ENCODE measurements at regions not wholly inside any gene's neighbourhood (a gene's known extent, or its start where the extent isn't known, plus 50 kb on each side); places are given as distances from the start of the nearest gene placed in this dataset.
"Not testable (repeated sequence)": the region's sequence is repeated elsewhere in the genome, so short reads cannot be mapped to it uniquely, and the experiment has no call there.

DNA sequence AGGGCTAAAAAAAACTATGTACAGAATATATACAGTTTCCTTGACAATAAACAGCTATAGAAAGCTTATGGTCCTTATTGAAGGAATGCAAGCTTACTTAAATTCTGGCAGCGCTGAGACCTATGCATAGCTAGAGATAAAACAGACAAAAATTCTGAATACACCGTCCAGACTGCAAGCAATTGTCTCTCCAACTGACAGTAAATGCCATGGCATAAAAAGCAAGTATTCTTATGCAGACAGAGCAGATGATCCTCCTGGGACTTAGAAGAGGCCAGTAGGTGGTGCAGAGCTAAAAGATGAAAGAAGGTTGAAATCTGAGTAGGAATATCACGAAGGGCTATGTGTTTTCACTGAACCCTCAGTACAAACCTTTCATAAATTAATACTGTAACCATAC lies 157.0 kb upstream of the CACNA2D1 start:
- TF ChIP-seq CTCF (IDR thresholded peaks at IDR 0.05; ENCODE audit: low read depth, low read length), result no peak
- DNase-seq (ENCODE audit: low read depth in 1 of 2, low spot score in 1 of 2), result no peak
- Histone ChIP-seq H3K4me3 (no peak overlapping the region), H3K9me3 (ENCODE audit: low read depth) (no peaks in the 10 kb centered on the region), H3K4me1 (ENCODE audit: low read depth) (no peaks in the 10 kb centered on the region), H3K36me3 (no peaks in the 10 kb centered on the region), H3K27ac (no peak overlapping the region), H3K27me3 (no peaks in the 10 kb centered on the region)

DNA sequence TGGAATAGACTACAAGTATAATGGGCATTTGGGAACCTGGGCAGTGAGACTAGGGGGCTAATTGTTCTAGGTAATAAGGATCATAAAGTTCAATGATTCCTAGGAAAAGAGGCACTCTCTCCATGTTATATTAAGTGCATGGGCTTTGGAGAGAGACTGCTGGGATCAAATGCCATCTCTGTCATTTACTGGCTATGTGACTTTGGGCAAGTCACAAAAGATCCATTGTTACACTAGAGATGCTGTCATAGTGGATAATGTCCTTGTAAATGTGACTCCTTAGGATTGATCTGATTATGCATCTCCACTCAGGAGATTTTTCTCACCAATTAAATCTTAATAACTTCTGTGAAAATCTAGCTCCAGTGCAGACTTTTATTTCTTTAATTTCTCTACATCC lies 156.3 kb upstream of the CACNA2D1 start:
- Histone ChIP-seq H3K9me3 (ENCODE audit: low read depth) (no peaks in the 10 kb centered on the region), H3K36me3 (no peaks in the 10 kb centered on the region), H3K27me3 (no peaks in the 10 kb centered on the region), H3K4me3 (no peak overlapping the region), H3K4me1 (ENCODE audit: low read depth) (peaks cover 1% of the 10 kb centered on the region), H3K27ac (no peak overlapping the region)
- no peak for DNase-seq (ENCODE audit: low read depth in 1 of 2, low spot score in 1 of 2)
- no peak for TF ChIP-seq CTCF (IDR thresholded peaks at IDR 0.05; ENCODE audit: low read depth, low read length)

GRCh38 chr7:82598958-82599357 lies 155.4 kb upstream of the CACNA2D1 start:
- Histone ChIP-seq H3K27ac (no peak overlapping the region), H3K27me3 (no peaks in the 10 kb centered on the region), H3K4me1 (ENCODE audit: low read depth) (peaks cover 9% of the 10 kb centered on the region), H3K36me3 (no peaks in the 10 kb centered on the region), H3K9me3 (ENCODE audit: low read depth) (no peaks in the 10 kb centered on the region), H3K4me3 (no peak overlapping the region)
- DNase-seq (ENCODE audit: low read depth in 1 of 2, low spot score in 1 of 2), result peak in 1 of 2 donors; percentile 67
- no peak for TF ChIP-seq CTCF (IDR thresholded peaks at IDR 0.05; ENCODE audit: low read depth, low read length)

GRCh38 chr7:82595795-82596194 lies 152.2 kb upstream of the CACNA2D1 start:
- H3K9me3 ChIP-seq (ENCODE audit: low read depth); H3K4me3 ChIP-seq; H3K4me1 ChIP-seq (ENCODE audit: low read depth); H3K27ac ChIP-seq; H3K27me3 ChIP-seq; H3K36me3 ChIP-seq; DNase-seq (ENCODE audit: low read depth in 1 of 2, low spot score in 1 of 2): not testable (repeated sequence)

- Histone ChIP-seq H3K9me3 (ENCODE audit: low read depth) (no peaks in the 10 kb centered on the region), H3K4me1 (ENCODE audit: low read depth) (peaks cover 9% of the 10 kb centered on the region), H3K36me3 (no peaks in the 10 kb centered on the region), H3K27me3 (no peaks in the 10 kb centered on the region), H3K27ac (no peak overlapping the region), H3K4me3 (no peak overlapping the region)
- TF ChIP-seq CTCF (IDR thresholded peaks at IDR 0.05; ENCODE audit: low read depth, low read length), result no peak
- DNase-seq (ENCODE audit: low read depth in 1 of 2, low spot score in 1 of 2), result no peak
Observed at GRCh38 chr7:82595176-82595575, 151.6 kb upstream of the CACNA2D1 start.

GRCh38 chr7:82594665-82595064 lies 151.1 kb upstream of the CACNA2D1 start:
- H3K4me1 ChIP-seq (ENCODE audit: low read depth), result peaks cover 9% of the 10 kb centered on the region
- H3K27me3 ChIP-seq, result no peaks in the 10 kb centered on the region
- no peak overlapping the region for H3K4me3 ChIP-seq
- peak; percentile 15 to 34 for DNase-seq (ENCODE audit: low read depth in 1 of 2, low spot score in 1 of 2)
- TF ChIP-seq CTCF (IDR thresholded peaks at IDR 0.05; ENCODE audit: low read depth, low read length), result no peak
- no peak overlapping the region for H3K27ac ChIP-seq
- no peaks in the 10 kb centered on the region for H3K9me3 ChIP-seq (ENCODE audit: low read depth)
- no peaks in the 10 kb centered on the region for H3K36me3 ChIP-seq

All from cardiac muscle cell (in vitro differentiated cells and primary cell).